Sciatic nerve (tissue), 2 donors: ENCODE measurements at regions not wholly inside any gene's neighbourhood (a gene's known extent, or its start where the extent isn't known, plus 50 kb on each side); places are given as distances from the start of the nearest gene placed in this dataset.

Experiments used
- ATAC-seq: fragments of 200-7000 bp; cut with Tn5 transposase; one replicate; pipeline ENCODE4 v1.9.1; 2020; ENCODE audit warnings: mild to moderate bottlenecking, moderate library complexity
- DNase-seq: peaks from one replicate; pipeline ENCODE4 v3.0.0-alpha.2; 2020; ENCODE audit warnings: low spot score
- intact Hi-C: fragments of 100-400 bp; cut with DNase I; formaldehyde crosslinking; loops from one replicate; pipeline ENCODE4 v1.14.2; 2022
- donor health status: DM: no; HTN: no; CAD: no.
- donor health status: DM: no; HTN: no; CAD: no.

DNA sequence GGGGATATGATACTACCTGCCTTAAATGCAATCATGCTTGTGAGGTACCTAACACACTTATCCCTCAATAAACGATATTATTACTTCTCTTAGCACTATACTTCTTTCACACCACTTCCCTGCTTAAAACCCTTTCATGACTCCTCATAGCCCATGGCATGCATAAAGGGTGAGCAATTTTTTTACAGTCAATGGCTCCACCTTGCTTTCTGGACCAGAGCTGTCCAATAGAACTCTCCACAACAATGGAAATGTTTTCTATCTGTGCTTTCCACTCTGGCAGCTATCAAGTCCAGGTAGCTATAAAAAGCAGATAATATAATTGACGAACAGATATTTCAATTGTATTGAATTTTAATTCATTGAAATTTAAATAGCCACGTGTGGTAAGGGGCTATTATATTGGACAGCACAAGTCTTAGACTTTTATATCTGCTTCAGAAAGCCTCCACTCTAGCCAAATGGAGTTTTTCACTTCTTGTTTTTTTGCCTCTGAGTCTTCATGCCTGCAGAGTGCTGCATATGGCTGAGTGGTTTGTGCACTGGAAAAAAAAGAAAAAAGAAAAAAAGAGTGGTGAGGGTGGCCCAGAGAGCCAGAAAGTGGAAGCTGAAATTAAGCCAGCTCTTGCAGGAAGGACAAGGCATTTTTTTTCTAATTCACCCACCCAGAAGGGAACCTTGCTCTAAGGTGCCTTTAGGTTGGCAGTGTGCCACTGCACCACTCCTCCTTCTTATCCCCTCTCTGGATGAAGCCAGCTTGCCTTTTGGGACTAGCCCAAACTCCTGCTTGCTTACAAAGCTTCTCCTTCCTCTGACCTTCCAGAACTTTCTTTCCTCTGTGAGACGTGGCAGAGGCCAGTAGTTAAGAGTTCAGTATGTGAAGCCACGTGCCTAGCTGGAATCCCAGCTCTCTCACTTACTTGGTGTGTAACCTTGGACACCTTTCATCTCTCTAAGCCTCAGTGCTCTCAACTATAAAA is 239.0 kb upstream of the LRTM1 start:
- intact Hi-C loops, result no loop called here
- ATAC-seq, result no peak
- no peak for DNase-seq

DNA sequence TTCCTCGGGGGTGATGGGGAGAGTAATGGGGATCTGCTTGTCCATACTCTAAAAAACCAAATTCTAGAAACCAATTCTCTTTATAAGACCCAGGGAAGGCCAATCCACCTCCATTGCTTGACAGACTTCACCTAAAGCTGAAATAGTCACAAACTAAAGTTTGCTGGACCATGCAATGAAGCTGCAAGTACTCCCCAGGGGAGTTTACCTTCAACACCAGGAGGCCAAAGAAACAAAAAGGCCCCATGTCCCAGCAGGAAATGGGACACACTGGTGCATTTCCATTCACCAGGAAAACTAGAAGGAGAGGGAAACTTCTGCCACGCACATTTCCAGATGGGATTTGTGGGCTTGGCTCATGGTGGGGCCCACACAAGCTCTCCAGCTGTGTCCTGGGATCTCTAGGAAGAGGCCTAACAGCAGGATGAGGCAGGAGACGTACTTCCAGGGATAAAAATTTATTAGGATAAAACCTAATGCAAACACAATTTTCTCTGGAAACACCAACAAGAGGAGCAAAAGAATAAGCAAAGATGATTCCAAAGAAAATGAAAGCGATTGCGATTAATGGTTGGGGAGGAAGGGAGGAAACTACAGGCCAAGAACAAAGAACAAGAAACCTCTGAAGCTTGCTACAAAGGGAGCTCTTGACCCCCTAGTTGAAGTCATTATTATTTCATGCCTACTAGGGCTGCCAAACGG is 238.0 kb upstream of the LRTM1 start:
- intact Hi-C loops, result no loop called here
- no peak for ATAC-seq
- no peak for DNase-seq

DNA sequence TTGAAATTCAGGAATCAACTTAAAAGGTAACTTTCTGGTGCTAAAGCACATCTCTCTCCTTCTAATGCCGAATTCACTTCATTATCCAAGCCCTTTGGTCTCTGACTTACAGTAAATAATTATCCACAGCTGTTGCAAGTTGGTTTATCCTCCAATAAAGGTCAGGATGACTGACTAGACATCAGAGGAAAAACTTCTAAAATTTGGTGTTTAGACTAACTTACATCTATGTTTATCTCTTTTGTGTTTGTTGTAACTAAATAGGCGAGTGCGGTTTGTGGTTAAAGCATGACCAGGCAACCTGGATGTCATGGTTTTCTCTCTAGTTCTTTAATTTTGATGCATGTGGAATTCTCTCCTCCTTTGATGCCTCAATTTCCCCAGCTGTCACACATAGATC is 237.4 kb upstream of the LRTM1 start:
- intact Hi-C loops, result no loop called here
- ATAC-seq (no peak), DNase-seq (no peak)

GRCh38 chr3:55164876-55165275 is 237.0 kb upstream of the LRTM1 start:
- DNase-seq (no peak), ATAC-seq (no peak)
- intact Hi-C loops, result no loop called here

- no peak for DNase-seq
Measured at GRCh38 chr3:55164191-55164590, 236.3 kb upstream of the LRTM1 start.

GRCh38 chr3:55163421-55163820 is 235.6 kb upstream of the LRTM1 start:
- ATAC-seq (no peak), DNase-seq (no peak)

More at GRCh38 chr3:55164191-55164590, 236.3 kb upstream of the LRTM1 start:
- ATAC-seq, result no peak
- intact Hi-C loops, result no loop called here

GRCh38 chr3:55162031-55162795 is 234.4 kb upstream of the LRTM1 start:
- ATAC-seq (peak; percentile 65), DNase-seq (no peak)
- intact Hi-C loops, result no loop called here

More at GRCh38 chr3:55163421-55163820, 235.6 kb upstream of the LRTM1 start:
- intact Hi-C loops, result no loop called here

DNA sequence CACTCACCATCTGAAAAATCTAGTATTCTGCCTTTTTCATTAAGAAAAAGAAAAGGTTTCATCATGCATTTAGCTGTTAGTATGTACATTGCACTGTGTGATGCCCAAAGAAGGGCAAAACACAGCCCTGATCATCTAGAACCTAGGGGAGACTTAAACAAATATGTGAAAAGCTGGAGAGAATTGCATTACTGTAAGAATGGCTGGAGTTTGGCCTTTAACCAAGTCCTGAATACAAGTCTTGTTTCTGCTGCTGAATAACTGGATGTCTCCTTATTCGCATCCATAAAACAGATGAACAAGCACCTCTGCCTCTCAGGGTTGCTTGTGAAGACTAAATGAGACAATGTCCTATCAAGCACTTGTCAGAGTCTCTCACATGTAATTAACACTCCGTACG is 233.4 kb upstream of the LRTM1 start:
- DNase-seq (no peak), ATAC-seq (no peak)
- intact Hi-C loops, result no loop called here

GRCh38 chr3:55160241-55160983 is 232.6 kb upstream of the LRTM1 start:
- intact Hi-C loops, result no loop called here
- DNase-seq (peak; percentile 60), ATAC-seq (peak; percentile 78)

GRCh38 chr3:55159711-55160110 is 231.9 kb upstream of the LRTM1 start:
- intact Hi-C loops, result no loop called here
- DNase-seq (no peak), ATAC-seq (no peak)

GRCh38 chr3:55159016-55159415 is 231.2 kb upstream of the LRTM1 start:
- DNase-seq (no peak), ATAC-seq (no peak)
- intact Hi-C loops, result no loop called here

GRCh38 chr3:55158345-55158744 is 230.5 kb upstream of the LRTM1 start:
- no peak for DNase-seq
- ATAC-seq, result no peak
- intact Hi-C loops, result no loop called here

DNA sequence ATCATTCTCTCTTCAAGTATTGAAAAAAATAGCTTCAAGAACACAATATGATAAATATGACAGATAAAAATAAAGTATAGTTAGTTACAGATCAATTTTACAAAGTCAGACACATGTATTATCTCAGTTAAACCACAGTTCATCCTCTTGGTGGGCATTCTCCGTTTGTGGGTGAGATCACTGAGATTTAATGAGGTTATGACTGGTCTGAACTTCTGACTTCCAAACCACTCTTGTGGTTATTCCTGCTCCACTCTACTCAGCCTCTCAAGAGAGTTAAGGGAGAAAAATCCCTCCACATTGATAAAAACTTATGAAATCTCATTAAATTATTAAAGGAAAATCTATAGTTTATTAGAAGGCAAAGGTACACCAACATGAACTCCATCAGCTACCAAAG is 229.9 kb upstream of the LRTM1 start:
- intact Hi-C loops, result no loop called here
- ATAC-seq (no peak), DNase-seq (no peak)

DNA sequence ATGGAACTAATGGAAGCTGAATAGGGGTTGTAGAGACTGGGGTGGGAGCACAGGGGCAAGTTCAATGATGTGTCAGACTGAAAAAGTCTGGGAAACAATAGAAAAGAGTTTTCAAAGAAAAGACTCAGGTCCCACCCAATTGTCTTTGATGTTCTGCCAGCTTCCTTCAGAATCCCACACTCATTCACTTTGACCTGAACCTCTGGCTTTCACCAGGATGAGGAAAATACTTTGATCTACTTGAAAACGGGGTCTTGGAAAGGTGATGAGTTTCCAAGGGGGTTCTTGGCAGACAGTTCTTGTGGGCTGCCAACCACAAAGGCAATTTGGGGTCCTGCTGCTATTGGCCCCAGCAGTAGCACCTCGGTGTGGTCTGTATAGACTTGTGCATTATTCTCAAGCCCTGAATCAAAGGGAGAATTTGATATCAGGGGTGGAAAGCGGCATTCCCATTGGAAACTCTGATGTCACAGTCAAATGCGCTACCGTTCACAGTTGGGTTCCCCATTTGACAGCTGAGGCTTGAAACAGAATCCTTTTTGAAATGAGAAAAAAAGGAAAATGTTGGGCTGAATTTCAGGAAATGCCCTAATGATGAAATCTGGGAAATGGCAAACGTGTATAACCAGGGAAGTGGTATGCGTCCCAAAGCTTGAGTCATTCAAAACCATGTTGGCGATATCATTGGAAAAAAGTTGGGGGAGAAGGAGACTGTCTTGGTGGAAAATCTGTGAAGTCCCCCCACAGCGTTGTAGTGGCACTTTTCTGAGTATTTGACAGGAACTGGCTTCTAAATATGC is 229.2 kb upstream of the LRTM1 start:
- DNase-seq (no peak), ATAC-seq (no peak)
- intact Hi-C loops, result no loop called here

DNA sequence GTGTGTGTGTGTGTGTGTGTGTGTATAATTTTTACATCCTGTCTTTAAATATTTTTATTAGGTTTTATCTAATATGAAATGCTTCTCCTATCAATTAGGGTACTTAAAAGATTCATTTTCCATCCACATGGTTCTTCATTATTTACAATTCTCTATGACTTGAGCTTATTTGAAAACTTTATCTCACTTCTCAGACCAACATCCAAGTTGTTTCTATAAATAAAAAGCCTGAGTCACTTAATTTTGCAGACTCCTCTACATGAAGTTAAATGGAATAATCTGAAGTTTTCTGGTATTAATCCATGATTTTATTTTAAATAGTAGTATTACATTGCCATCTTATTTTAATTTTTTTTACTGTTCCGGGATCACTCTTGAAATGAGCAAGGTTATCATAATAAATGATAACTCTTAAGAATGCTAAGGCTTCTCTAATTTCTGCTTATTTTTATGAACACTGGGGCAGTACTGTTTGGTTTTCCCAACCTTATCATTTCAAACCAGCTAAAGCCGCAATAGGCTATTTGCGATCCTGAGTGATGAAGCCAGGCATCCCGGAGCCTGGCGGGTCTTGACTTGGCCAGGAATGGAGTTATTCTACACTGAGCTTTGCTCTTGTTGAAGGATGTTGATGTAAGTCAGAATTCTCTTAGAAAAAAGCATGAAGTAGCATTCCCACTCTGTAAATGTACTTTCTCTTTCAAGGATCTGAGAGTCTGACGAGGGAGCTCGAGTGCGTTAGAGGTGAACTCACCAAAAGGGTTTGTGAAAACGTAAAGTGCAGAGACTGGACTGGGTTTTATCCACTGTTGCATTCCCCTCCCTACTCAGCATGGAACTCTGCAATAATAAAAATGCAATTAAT is 220.2 kb upstream of the LRTM1 start:
- no peak for ATAC-seq
- intact Hi-C loops, result no loop called here
- DNase-seq, result no peak

DNA sequence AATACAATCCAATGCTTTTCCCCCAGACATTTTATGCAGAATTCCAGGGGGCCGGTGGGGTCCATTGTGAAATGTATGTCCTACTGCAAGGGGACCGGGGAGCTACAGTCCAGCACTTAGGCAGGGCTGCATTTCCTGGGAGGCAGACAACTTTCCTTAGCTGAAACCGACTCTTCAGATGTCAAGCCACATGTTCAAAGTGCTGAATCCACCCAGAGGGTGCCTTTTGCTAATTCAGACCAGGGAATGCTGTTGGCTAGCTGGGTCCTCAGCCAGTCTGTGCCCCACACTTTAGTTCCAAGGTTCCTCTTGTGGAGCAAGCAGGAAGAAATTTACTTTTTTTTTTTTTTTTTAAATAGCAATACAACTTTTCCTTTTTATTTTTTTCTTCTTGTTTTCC is 219.5 kb upstream of the LRTM1 start:
- intact Hi-C loops, result no loop called here
- ATAC-seq (no peak), DNase-seq (no peak)

DNA sequence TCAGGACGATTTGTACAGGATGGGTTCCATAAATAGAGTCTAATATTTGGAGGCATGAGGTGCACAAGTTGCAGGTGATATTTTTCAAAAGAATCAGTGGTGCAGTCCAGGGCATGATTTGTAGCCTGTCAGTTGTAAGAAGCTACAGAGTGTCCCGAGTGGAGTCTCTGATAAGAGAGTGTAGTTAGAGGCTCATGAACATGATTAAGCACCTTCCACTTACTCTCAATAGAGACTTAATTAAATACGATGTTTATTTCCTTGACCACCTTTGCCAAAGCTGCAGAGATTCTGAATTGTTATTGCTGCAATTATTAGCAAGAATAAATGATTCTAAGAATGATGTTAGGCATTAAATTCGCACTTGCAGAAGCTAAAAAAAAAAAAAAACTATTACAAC is 218.4 kb upstream of the LRTM1 start:
- DNase-seq (no peak), ATAC-seq (no peak)
- intact Hi-C loops, result no loop called here
